PFSK-1 (cell line): ENCODE measurements at regions not wholly inside any gene's neighbourhood (a gene's known extent, or its start where the extent isn't known, plus 50 kb on each side); places are given as distances from the start of the nearest gene placed in this dataset.

Experiments
- POLR2AphosphoS5 ChIP-seq: IDR thresholded peaks from 2 replicates; pipeline ENCODE4 v1.6.1; 2012; ENCODE audit warnings: low read depth, mild to moderate bottlenecking, control low read depth, low read length, moderate library complexity
- SIN3A ChIP-seq: IDR thresholded peaks from 2 replicates; pipeline ENCODE4 v1.6.1; 2012; ENCODE audit warnings: mild to moderate bottlenecking, low read length, moderate library complexity, borderline replicate concordance; ENCODE audit not compliant: insufficient read depth
- TAF1 ChIP-seq: IDR thresholded peaks from 2 replicates; pipeline ENCODE4 v1.6.1; 2012; ENCODE audit warnings: low read length, control low read depth, borderline replicate concordance; ENCODE audit not compliant: insufficient read depth

DNA sequence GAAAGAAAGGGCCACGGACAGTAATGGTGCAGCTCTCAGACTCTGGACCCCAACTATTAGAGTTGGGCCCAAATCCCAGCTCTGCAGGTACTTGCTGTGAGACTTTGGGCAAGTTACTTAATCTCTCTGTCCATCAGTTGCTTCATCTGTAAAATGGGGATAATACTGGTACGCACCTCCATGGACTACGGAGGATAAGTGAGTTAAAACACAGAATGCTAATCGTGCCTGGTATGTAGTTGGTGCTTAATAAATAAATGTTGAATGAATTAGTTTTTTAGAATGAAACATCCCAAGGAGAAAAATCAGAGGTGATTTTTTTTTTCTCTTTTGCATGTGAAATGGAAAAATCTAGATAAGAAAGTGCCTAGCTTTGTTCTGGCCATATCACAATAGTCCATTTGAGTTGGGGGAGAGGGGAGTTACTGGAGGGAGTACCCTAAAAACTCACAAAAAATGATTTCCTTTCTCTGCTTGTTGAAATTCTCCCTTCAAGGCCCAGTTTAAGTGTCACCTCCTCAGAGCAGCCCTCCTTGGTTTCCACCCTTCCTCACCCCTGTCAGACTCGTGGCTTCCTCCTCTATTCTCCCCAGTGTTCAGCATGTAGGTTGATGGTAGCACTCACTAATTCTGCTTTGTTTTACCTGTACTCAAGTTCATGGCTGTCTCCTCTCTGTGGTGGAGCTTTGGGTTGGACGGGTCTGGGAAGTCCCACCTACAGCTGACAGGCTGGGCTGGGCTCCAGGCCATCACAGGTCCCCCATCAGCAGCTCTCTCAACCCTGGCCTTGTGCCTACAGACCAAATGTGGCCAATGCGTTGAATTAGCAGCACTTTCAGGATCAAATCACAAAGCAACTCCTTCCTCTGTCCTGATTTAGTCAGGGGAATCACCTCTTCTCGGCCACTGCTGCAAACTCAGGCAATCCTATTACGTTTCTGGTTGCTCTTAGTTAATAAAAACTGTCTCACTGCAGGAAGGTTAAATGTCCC lies 92.8 kb upstream of the TAF1B start:
- no peak for TF ChIP-seq POLR2AphosphoS5
- TF ChIP-seq SIN3A, result no peak
- TF ChIP-seq TAF1, result no peak
